Right atrium auricular region (tissue), 2 donors: ENCODE measurements at regions not wholly inside any gene's neighbourhood (a gene's known extent, or its start where the extent isn't known, plus 50 kb on each side); places are given as distances from the start of the nearest gene placed in this dataset.
"Not testable (repeated sequence)": the region's sequence is repeated elsewhere in the genome, so short reads cannot be mapped to it uniquely, and the experiment has no call there.

Source experiments
- DNase-seq: peaks from one replicate; pipeline ENCODE4 v3.0.0-alpha.2; 2019; ENCODE audit warnings: low spot score
- H3K27ac ChIP-seq, 2 donors: fragments of 200-600 bp; sonication (generic); 1 replicate in 1 of 2; 2 replicates in 1 of 2; pipeline ENCODE4 v1.5.1; 2016 to 2019
- H3K27me3 ChIP-seq, 2 donors: fragments of 200-600 bp; sonication (generic); one replicate each; pipeline versions ENCODE4 v1.5.1 to v1.6.0; 2017 to 2019
- H3K36me3 ChIP-seq: fragments of 200-600 bp; sonication (generic); one replicate; pipeline ENCODE4 v1.5.1; 2016
- H3K4me1 ChIP-seq, 2 donors: fragments of 200-600 bp; sonication (generic); one replicate each; pipeline versions ENCODE4 v1.5.1 to v1.6.0; 2017 to 2019
- H3K4me3 ChIP-seq, 2 donors: fragments of 200-600 bp; sonication (generic); 1 replicate in 1 of 2; 2 replicates in 1 of 2; pipeline ENCODE4 v1.5.1; 2017 to 2019; ENCODE audit warnings: mild to moderate bottlenecking in 1 of 2, moderate library complexity in 1 of 2
- H3K9me3 ChIP-seq, 2 donors: fragments of 200-600 bp; sonication (generic); one replicate each; pipeline ENCODE4 v1.5.1; 2019
- CTCF ChIP-seq, 2 donors: fragments of 200-600 bp; sonication (generic); IDR thresholded peaks; one replicate each; pipeline ENCODE4 v1.5.1; 2019; ENCODE audit warnings: antibody characterized with exemption in 2 of 2

- H3K27me3 ChIP-seq = no peaks in the 10 kb centered on the region
- H3K36me3 ChIP-seq = no peaks in the 10 kb centered on the region
- H3K27ac ChIP-seq = no peak overlapping the region
- no peaks in the 10 kb centered on the region for H3K9me3 ChIP-seq
- TF ChIP-seq CTCF (IDR thresholded peaks at IDR 0.05) = no peak
- no peaks in the 10 kb centered on the region for H3K4me1 ChIP-seq
- no peak for DNase-seq
- H3K4me3 ChIP-seq = no peak overlapping the region
These were observed 912.5 kb upstream of the CRIM1 start for GRCh38 chr2:35443087-35443486.

GRCh38 chr2:35441575-35441974 is 914.0 kb upstream of the CRIM1 start:
- not testable (repeated sequence) for DNase-seq, H3K4me1 ChIP-seq, H3K27ac ChIP-seq, H3K4me3 ChIP-seq, H3K36me3 ChIP-seq, H3K27me3 ChIP-seq, H3K9me3 ChIP-seq

GRCh38 chr2:35440308-35440707 is 915.3 kb upstream of the CRIM1 start:
- not testable (repeated sequence) for DNase-seq

GRCh38 chr2:35436893-35437292 is 918.7 kb upstream of the CRIM1 start:
- H3K36me3 ChIP-seq, H3K4me1 ChIP-seq, H3K9me3 ChIP-seq, H3K27ac ChIP-seq, DNase-seq, H3K4me3 ChIP-seq, H3K27me3 ChIP-seq: not testable (repeated sequence)

More at GRCh38 chr2:35440308-35440707, 915.3 kb upstream of the CRIM1 start:
- not testable (repeated sequence) for H3K27me3 ChIP-seq, H3K36me3 ChIP-seq, H3K9me3 ChIP-seq, H3K27ac ChIP-seq, H3K4me1 ChIP-seq, H3K4me3 ChIP-seq

- Histone ChIP-seq H3K4me3 (no peak overlapping the region), H3K27ac (no peak overlapping the region), H3K27me3 (no peaks in the 10 kb centered on the region), H3K4me1 (no peaks in the 10 kb centered on the region), H3K9me3 (no peaks in the 10 kb centered on the region), H3K36me3 (no peaks in the 10 kb centered on the region)
- no peak for TF ChIP-seq CTCF (IDR thresholded peaks at IDR 0.05)
- DNase-seq = no peak
These were observed 927.0 kb upstream of the CRIM1 start for GRCh38 chr2:35428548-35428947.

- Histone ChIP-seq H3K27ac (no peak overlapping the region), H3K9me3 (no peaks in the 10 kb centered on the region), H3K36me3 (no peaks in the 10 kb centered on the region), H3K4me1 (no peaks in the 10 kb centered on the region), H3K4me3 (no peak overlapping the region), H3K27me3 (no peaks in the 10 kb centered on the region)
- no peak for DNase-seq
- TF ChIP-seq CTCF (IDR thresholded peaks at IDR 0.05) = no peak
These were observed 934.1 kb upstream of the CRIM1 start for GRCh38 chr2:35421485-35421884.

- Histone ChIP-seq H3K9me3 (no peaks in the 10 kb centered on the region), H3K4me1 (no peaks in the 10 kb centered on the region), H3K27ac (no peak overlapping the region), H3K27me3 (no peaks in the 10 kb centered on the region), H3K4me3 (no peak overlapping the region), H3K36me3 (no peaks in the 10 kb centered on the region)
- no peak for DNase-seq
- TF ChIP-seq CTCF (IDR thresholded peaks at IDR 0.05) = no peak
These were observed 938.3 kb upstream of the CRIM1 start for GRCh38 chr2:35417293-35417692.
